VCaP (cell line): ENCODE measurements at regions not wholly inside any gene's neighbourhood (a gene's known extent, or its start where the extent isn't known, plus 50 kb on each side); places are given as distances from the start of the nearest gene placed in this dataset.

Source experiments
- H3K27ac ChIP-seq: fragments of 450-650 bp; 2 replicates; pipeline ENCODE4 v1.5.1; 2017
- TF ChIP-seq, protein P1 (sequence below): fragments of 450-650 bp; conservative IDR thresholded peaks from 2 replicates; pipeline ENCODE4 v1.5.1; 2017; ENCODE audit warnings: mild to moderate bottlenecking, moderate library complexity

DNA sequence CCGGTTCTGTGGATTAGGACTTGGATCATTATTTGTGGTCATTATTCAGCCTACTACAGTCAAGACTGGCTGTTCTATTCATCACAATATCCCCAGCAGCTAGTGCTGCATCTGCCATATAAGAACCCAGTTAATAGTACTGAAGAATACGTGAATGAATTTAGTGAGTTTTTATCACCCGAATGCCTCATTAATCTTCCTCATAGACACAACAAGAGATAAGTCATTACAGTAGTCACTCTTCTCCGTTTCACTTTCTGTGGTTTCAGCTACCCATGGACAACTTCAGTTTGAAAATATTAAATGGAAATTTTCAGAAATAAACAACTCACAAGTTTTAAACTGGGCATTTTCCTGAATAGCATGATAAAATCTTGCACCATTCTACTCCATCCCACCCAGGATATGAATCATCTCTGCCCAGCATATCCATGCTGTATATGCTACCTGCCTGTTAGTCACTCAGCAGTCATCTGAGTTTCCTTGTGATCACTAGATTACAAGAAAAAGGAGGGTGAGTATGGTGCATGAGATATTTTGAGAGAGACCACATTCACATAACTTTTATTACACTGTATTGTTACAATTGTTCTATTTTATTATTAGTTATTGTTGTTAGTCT is 363.7 kb upstream of the CHAC2 start:
- TF ChIP-seq, protein P1, sequence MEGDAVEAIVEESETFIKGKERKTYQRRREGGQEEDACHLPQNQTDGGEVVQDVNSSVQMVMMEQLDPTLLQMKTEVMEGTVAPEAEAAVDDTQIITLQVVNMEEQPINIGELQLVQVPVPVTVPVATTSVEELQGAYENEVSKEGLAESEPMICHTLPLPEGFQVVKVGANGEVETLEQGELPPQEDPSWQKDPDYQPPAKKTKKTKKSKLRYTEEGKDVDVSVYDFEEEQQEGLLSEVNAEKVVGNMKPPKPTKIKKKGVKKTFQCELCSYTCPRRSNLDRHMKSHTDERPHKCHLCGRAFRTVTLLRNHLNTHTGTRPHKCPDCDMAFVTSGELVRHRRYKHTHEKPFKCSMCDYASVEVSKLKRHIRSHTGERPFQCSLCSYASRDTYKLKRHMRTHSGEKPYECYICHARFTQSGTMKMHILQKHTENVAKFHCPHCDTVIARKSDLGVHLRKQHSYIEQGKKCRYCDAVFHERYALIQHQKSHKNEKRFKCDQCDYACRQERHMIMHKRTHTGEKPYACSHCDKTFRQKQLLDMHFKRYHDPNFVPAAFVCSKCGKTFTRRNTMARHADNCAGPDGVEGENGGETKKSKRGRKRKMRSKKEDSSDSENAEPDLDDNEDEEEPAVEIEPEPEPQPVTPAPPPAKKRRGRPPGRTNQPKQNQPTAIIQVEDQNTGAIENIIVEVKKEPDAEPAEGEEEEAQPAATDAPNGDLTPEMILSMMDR = no peak
- no peak overlapping the region for H3K27ac ChIP-seq

DNA sequence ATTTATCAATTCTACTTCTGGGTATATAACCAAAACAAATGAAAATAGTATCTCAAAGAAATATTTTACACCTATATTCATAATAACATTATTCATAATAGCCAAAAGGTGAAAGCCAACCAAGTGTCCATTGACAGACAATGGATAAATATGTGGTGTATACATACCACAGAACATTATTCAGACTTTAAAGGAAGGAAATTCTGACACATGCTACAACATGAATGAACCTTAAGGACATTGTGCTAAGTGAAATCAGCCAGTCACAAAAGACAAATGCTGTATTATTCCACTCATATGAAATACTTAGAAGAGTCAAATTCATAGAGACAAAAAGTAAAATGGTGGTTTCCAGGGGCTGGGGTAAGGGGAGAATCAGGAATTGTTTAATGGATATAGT is 370.5 kb upstream of the CHAC2 start:
- TF ChIP-seq, protein P1 = no peak
- no peak overlapping the region for H3K27ac ChIP-seq

DNA sequence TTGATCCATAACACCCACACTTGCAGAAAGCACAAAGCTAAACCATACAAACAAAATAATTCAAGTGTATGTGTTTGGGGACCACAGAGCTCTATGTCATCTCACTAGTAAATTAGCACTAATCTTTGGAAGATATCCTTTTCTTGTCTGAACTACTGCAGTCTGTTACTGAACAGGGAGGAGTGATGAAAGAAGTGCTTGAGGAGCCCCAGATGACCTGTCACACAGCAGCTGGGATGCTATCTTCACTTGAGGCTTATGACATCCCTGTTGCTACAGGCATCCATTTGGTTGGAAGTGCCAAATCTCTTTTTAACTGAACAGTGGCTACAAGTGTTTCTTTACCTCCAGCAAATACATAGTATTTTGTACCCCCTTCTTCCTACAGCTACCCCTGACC is 386.3 kb upstream of the CHAC2 start:
- TF ChIP-seq, protein P1 = no peak
- H3K27ac ChIP-seq = no peak overlapping the region

DNA sequence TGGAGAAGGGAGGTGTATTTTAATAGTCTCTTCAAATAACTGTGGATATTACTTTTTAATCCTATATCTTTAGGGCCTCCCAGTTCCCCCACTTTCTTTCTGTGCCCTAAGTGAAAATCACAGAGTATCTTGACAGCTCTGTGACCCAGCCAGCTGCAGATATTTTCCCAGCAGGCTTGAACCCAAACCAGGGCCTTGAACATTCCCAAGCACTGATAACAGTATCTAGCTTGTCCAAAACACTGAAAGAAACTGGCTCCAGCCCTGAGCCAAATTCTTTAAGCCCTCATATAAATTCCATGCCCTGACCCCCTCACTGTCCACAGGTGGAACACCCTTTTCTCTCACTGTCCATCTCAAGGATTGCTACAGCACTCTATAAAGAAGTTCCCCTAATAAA is 388.1 kb upstream of the CHAC2 start:
- TF ChIP-seq, protein P1 = no peak
- H3K27ac ChIP-seq = no peak overlapping the region

DNA sequence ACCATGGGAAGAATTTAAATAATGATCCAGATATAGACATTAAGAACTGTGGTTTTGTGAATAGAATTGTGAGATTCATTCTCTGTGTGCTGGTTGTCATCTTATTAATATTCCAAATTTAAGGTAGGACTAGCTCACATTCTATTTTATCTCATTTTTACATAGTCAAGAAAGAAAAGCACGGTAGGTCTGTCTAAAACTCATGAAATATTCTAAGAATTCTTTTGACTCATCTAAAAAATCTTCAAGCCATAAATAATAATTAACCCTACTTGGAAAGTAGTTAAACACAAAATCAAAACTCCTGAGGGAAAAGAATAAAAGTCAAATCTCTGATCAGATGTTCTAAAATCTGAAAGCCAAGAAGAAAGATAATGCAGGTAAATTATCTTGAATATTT is 388.8 kb upstream of the CHAC2 start:
- TF ChIP-seq, protein P1 = no peak
- no peak overlapping the region for H3K27ac ChIP-seq

DNA sequence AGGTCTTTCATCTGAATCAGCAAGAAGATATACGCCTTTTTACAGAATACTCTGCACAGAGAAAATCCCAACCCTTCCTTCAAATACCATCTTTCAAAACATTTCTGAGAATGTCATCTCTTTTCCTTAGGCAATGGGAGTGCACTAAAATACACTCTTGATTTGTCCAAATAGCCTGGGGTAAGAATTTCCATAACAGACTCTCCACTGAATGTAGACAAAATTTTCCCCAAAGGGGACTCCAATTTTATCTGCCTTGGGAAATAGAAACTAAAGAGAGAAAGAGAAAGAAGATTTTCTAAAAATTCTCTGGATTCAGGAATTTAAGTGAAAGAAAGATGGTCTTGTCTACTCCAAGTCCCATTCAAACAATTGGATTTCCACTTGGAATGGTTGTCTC is 394.5 kb upstream of the CHAC2 start:
- TF ChIP-seq, protein P1 = no peak
- H3K27ac ChIP-seq = no peak overlapping the region

DNA sequence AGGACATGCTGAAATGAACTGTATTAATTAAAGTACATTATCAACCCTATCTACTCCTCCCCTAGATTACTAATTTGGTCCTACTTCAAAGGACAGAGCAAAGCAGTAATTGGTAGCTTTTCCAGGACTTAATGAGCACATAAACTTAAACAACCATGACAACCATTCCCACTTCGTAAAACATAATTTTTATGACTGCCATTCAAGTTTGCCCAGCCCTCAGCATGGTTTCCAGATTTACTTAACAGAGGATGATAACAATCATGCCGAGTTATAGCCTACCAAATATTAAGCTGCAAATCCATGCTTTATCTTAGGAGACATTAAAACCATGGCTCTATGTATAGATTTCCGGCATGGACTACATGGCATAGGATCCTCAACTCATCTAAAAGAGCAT is 401.1 kb upstream of the CHAC2 start:
- no peak overlapping the region for H3K27ac ChIP-seq
- TF ChIP-seq, protein P1 = no peak
